Aorta (tissue), 5 donors: ENCODE measurements at regions not wholly inside any gene's neighbourhood (a gene's known extent, or its start where the extent isn't known, plus 50 kb on each side); places are given as distances from the start of the nearest gene placed in this dataset.

ENCODE experiments used
- ATAC-seq: fragments of 200-7000 bp; cut with Tn5 transposase; one replicate; pipeline ENCODE4 v1.9.1; 2022; ENCODE audit warnings: moderate library complexity; ENCODE audit not compliant: low FRiP score
- DNase-seq, 2 donors: peaks; one replicate each; pipeline ENCODE4 v3.0.0-alpha.2; 2020
- H3K27ac ChIP-seq, 2 donors: one replicate each; pipeline ENCODE4 v1.5.1; 2013; ENCODE audit warnings: low read length in 2 of 2, mild to moderate bottlenecking in 2 of 2, moderate library complexity in 2 of 2, control low read depth in 1 of 2, inconsistent platforms in 1 of 2, low read depth in 1 of 2
- H3K27me3 ChIP-seq, 2 donors: one replicate each; pipeline ENCODE4 v1.6.1; 2013; ENCODE audit warnings: control low read depth in 1 of 2, low read length in 1 of 2, mild to moderate bottlenecking in 1 of 2, moderate library complexity in 1 of 2; ENCODE audit not compliant: insufficient read depth in 2 of 2, control insufficient read depth in 1 of 2
- H3K36me3 ChIP-seq, 2 donors: one replicate each; pipeline ENCODE4 v1.6.1; 2013; ENCODE audit warnings: control low read depth in 1 of 2, low read length in 1 of 2, mild to moderate bottlenecking in 1 of 2; ENCODE audit not compliant: insufficient read depth in 2 of 2, control insufficient read depth in 1 of 2
- H3K4me1 ChIP-seq, 2 donors: one replicate each; pipeline ENCODE4 v1.6.1; 2013; ENCODE audit warnings: low read length in 2 of 2, control low read depth in 1 of 2, mild to moderate bottlenecking in 1 of 2, moderate library complexity in 1 of 2; ENCODE audit not compliant: insufficient read depth in 2 of 2, control insufficient read depth in 1 of 2
- H3K4me3 ChIP-seq, 2 donors: one replicate each; pipeline ENCODE4 v1.5.1; 2013; ENCODE audit warnings: low read length in 2 of 2, control low read depth in 1 of 2, mild to moderate bottlenecking in 1 of 2
- H3K9me3 ChIP-seq: one replicate; pipeline ENCODE4 v1.6.1; 2013; ENCODE audit warnings: mild to moderate bottlenecking, low read length; ENCODE audit not compliant: control insufficient read depth
- WGBS, 2 donors: extraction: QIAGEN DNeasy Blood & Tissue Kit; methylation state at CpG; one replicate each; pipeline ENCODE4 v1.1.7; 2013; 5-methylcytosine and 5-hydroxymethylcytosine counted together
- intact Hi-C, 2 donors: fragments of 100-400 bp; cut with DNase I; formaldehyde crosslinking; loops; one replicate each; pipeline versions ENCODE4 v1.14.2 to v1.15.0; 2022
- donor health status: healthy with polysubstance abuse.
- donor health status: Bipolar disorder and iron deficiency.
- donor health status: DM: no; HTN: no; CAD: no.
- donor health status: DM: no; HTN: no; CAD: no.
- donor health status: DM: yes; HTN: yes; CAD: no.

GRCh38 chr6:14762077-14762476, 483.8 kb upstream of the JARID2 start:
- H3K9me3 ChIP-seq, result no peaks in the 10 kb centered on the region
- H3K36me3 ChIP-seq, result no peaks in the 10 kb centered on the region
- no peaks in the 10 kb centered on the region for H3K27me3 ChIP-seq
- intact Hi-C loops, result no loop called here
- ATAC-seq, result no peak
- no peaks in the 10 kb centered on the region for H3K4me1 ChIP-seq
- WGBS, 2 donors, result 84 to 90% methylated on average over 8 of the region's 8 CpGs
- no peak overlapping the region for H3K4me3 ChIP-seq
- no peak overlapping the region for H3K27ac ChIP-seq
- no peak for DNase-seq

GRCh38 chr6:14763139-14763538, 482.7 kb upstream of the JARID2 start:
- no peaks in the 10 kb centered on the region for H3K9me3 ChIP-seq
- intact Hi-C loops, result no loop called here
- H3K27me3 ChIP-seq, result no peaks in the 10 kb centered on the region
- DNase-seq (no peak), ATAC-seq (no peak)
- H3K27ac ChIP-seq, result no peak overlapping the region
- no peaks in the 10 kb centered on the region for H3K36me3 ChIP-seq
- H3K4me1 ChIP-seq, result no peaks in the 10 kb centered on the region
- WGBS, 2 donors, result 71 to 76% methylated on average over 6 of the region's 6 CpGs
- no peak overlapping the region for H3K4me3 ChIP-seq

GRCh38 chr6:14763616-14764015, 482.3 kb upstream of the JARID2 start:
- no peaks in the 10 kb centered on the region for H3K36me3 ChIP-seq
- no peaks in the 10 kb centered on the region for H3K27me3 ChIP-seq
- H3K4me3 ChIP-seq, result no peak overlapping the region
- no peak overlapping the region for H3K27ac ChIP-seq
- no peaks in the 10 kb centered on the region for H3K4me1 ChIP-seq
- ATAC-seq (no peak), DNase-seq (no peak)
- no peaks in the 10 kb centered on the region for H3K9me3 ChIP-seq
- 92 to 93% methylated on average over 1 of the region's 1 CpG for WGBS, 2 donors
- intact Hi-C loops, result no loop called here

GRCh38 chr6:14765106-14765505, 480.8 kb upstream of the JARID2 start:
- Histone ChIP-seq H3K4me1 (no peaks in the 10 kb centered on the region), H3K9me3 (no peaks in the 10 kb centered on the region), H3K27me3 (no peaks in the 10 kb centered on the region), H3K27ac (no peak overlapping the region), H3K36me3 (no peaks in the 10 kb centered on the region), H3K4me3 (no peak overlapping the region)
- intact Hi-C loops, result no loop called here
- ATAC-seq, result no peak
- DNase-seq, result no peak
- WGBS, 2 donors, result 93 to 94% methylated on average over 6 of the region's 6 CpGs

- Histone ChIP-seq H3K36me3 (no peaks in the 10 kb centered on the region), H3K27me3 (no peaks in the 10 kb centered on the region), H3K9me3 (no peaks in the 10 kb centered on the region), H3K27ac (no peak overlapping the region), H3K4me1 (no peaks in the 10 kb centered on the region), H3K4me3 (no peak overlapping the region)
- 88% methylated on average over 3 of the region's 3 CpGs for WGBS, 2 donors
- DNase-seq (no peak), ATAC-seq (no peak)
- intact Hi-C loops, result no loop called here
Observed at GRCh38 chr6:14765721-14766390, 480.0 kb upstream of the JARID2 start.

- intact Hi-C loops, result no loop called here
- H3K27me3 ChIP-seq, result no peaks in the 10 kb centered on the region
- WGBS, 2 donors, result 95% methylated on average over 8 of the region's 8 CpGs
- no peak for DNase-seq
- no peaks in the 10 kb centered on the region for H3K36me3 ChIP-seq
- H3K4me1 ChIP-seq, result no peaks in the 10 kb centered on the region
- H3K27ac ChIP-seq, result no peak overlapping the region
- H3K4me3 ChIP-seq, result no peak overlapping the region
- H3K9me3 ChIP-seq, result no peaks in the 10 kb centered on the region
- ATAC-seq, result no peak
Observed at GRCh38 chr6:14766391-14766994, 479.4 kb upstream of the JARID2 start.

- H3K4me3 ChIP-seq, result no peak overlapping the region
- no peaks in the 10 kb centered on the region for H3K36me3 ChIP-seq
- H3K27ac ChIP-seq, result no peak overlapping the region
- intact Hi-C loops, result no loop called here
- no peaks in the 10 kb centered on the region for H3K4me1 ChIP-seq
- no peak for DNase-seq
- no peaks in the 10 kb centered on the region for H3K27me3 ChIP-seq
- ATAC-seq, result no peak
- 60 to 71% methylated on average over 5 of the region's 5 CpGs for whole genome bisulfite sequencing, 2 donors
- no peaks in the 10 kb centered on the region for H3K9me3 ChIP-seq
Observed at GRCh38 chr6:14767226-14767625, 478.6 kb upstream of the JARID2 start.

GRCh38 chr6:14770040-14770439, 475.8 kb upstream of the JARID2 start:
- no peaks in the 10 kb centered on the region for H3K9me3 ChIP-seq
- ATAC-seq (no peak), DNase-seq (no peak)
- no peaks in the 10 kb centered on the region for H3K4me1 ChIP-seq
- no peaks in the 10 kb centered on the region for H3K27me3 ChIP-seq
- no peak overlapping the region for H3K27ac ChIP-seq
- no peak overlapping the region for H3K4me3 ChIP-seq
- WGBS, 2 donors, result 95 to 97% methylated on average over 3 of the region's 3 CpGs
- intact Hi-C loops, result no loop called here
- H3K36me3 ChIP-seq, result no peaks in the 10 kb centered on the region

GRCh38 chr6:14770572-14770971, 475.3 kb upstream of the JARID2 start:
- Histone ChIP-seq H3K9me3 (no peaks in the 10 kb centered on the region), H3K36me3 (no peaks in the 10 kb centered on the region), H3K27me3 (no peaks in the 10 kb centered on the region), H3K4me3 (no peak overlapping the region), H3K27ac (no peak overlapping the region), H3K4me1 (no peaks in the 10 kb centered on the region)
- WGBS, 2 donors, result 65 to 67% methylated on average over 6 of the region's 6 CpGs
- ATAC-seq (no peak), DNase-seq (no peak)
- intact Hi-C loops, result no loop called here
